HEK293T (cell line): ENCODE measurements at regions not wholly inside any gene's neighbourhood (a gene's known extent, or its start where the extent isn't known, plus 50 kb on each side); places are given as distances from the start of the nearest gene placed in this dataset.

Experiments used
- CTCF ChIA-PET: fragments of 350-600 bp; formaldehyde crosslinking; extraction: SDS; loops from one replicate; lab custom pipeline; 2021; ENCODE audit warnings: antibody characterized with exemption, inconsistent platforms; lab: Yijun Ruan, JAX
- POLR2A ChIA-PET: fragments of 350-600 bp; formaldehyde crosslinking; extraction: SDS; loops from one replicate; lab custom pipeline; 2020; ENCODE audit warnings: antibody characterized with exemption, inconsistent platforms; lab: Yijun Ruan, JAX
- DNase-seq: peaks from one replicate; pipeline ENCODE4 v3.0.0; 2012; ENCODE audit warnings: mixed read lengths; ENCODE audit errors: extremely low spot score
- ARNT ChIP-seq: fragments of 450-650 bp; IDR thresholded peaks from 2 replicates; pipeline ENCODE4 v1.6.1; 2017; ENCODE audit warnings: mild to moderate bottlenecking
- BHLHE40 ChIP-seq: fragments of 450-650 bp; IDR thresholded peaks from 2 replicates; pipeline ENCODE4 v1.6.1; 2016; ENCODE audit warnings: mild to moderate bottlenecking, moderate library complexity, borderline replicate concordance
- CTBP1 ChIP-seq: fragments of 450-650 bp; IDR thresholded peaks from 2 replicates; pipeline ENCODE4 v1.6.1; 2016; ENCODE audit warnings: borderline replicate concordance
- ELF4 ChIP-seq: fragments of 450-650 bp; IDR thresholded peaks from 2 replicates; pipeline ENCODE4 v1.6.1; 2017; ENCODE audit warnings: antibody characterized with exemption
- FOXA1 ChIP-seq: fragments of 450-650 bp; IDR thresholded peaks from 2 replicates; pipeline ENCODE4 v1.6.1; 2016; ENCODE audit warnings: mild to moderate bottlenecking
- FOXK2 ChIP-seq: fragments of 450-650 bp; IDR thresholded peaks from 2 replicates; pipeline ENCODE4 v1.6.1; 2016; ENCODE audit warnings: mild to moderate bottlenecking
- FOXM1 ChIP-seq: fragments of 450-650 bp; IDR thresholded peaks from 2 replicates; pipeline ENCODE4 v1.6.1; 2017; ENCODE audit warnings: mild to moderate bottlenecking, borderline replicate concordance
- HDGF ChIP-seq: fragments of 450-650 bp; IDR thresholded peaks from 2 replicates; pipeline ENCODE4 v1.6.1; 2017; ENCODE audit warnings: antibody characterized with exemption, borderline replicate concordance
- L3MBTL2 ChIP-seq: fragments of 450-650 bp; conservative IDR thresholded peaks from 2 replicates; pipeline ENCODE4 v1.6.1; 2016; ENCODE audit warnings: mild to moderate bottlenecking
- LEF1 ChIP-seq: fragments of 450-650 bp; IDR thresholded peaks from 2 replicates; pipeline ENCODE4 v1.6.1; 2017; ENCODE audit warnings: mild to moderate bottlenecking, borderline replicate concordance
- NFRKB ChIP-seq: fragments of 450-650 bp; IDR thresholded peaks from 2 replicates; pipeline ENCODE4 v1.6.1; 2016; ENCODE audit warnings: mild to moderate bottlenecking, moderate library complexity
- SP1 ChIP-seq: fragments of 450-650 bp; IDR thresholded peaks from 2 replicates; pipeline ENCODE4 v1.6.1; 2017
- SUZ12 ChIP-seq: fragments of 450-650 bp; IDR thresholded peaks from 2 replicates; pipeline ENCODE4 v1.6.1; 2016; ENCODE audit warnings: mild to moderate bottlenecking
- TARDBP ChIP-seq: fragments of 450-650 bp; IDR thresholded peaks from 2 replicates; pipeline ENCODE4 v1.6.1; 2016
- ZNF384 ChIP-seq: fragments of 450-650 bp; IDR thresholded peaks from 2 replicates; pipeline ENCODE4 v1.6.1; 2016
- TF ChIP-seq, protein P1 (sequence below): fragments of 450-650 bp; IDR thresholded peaks from 2 replicates; pipeline ENCODE4 v1.6.1; 2016

DNA sequence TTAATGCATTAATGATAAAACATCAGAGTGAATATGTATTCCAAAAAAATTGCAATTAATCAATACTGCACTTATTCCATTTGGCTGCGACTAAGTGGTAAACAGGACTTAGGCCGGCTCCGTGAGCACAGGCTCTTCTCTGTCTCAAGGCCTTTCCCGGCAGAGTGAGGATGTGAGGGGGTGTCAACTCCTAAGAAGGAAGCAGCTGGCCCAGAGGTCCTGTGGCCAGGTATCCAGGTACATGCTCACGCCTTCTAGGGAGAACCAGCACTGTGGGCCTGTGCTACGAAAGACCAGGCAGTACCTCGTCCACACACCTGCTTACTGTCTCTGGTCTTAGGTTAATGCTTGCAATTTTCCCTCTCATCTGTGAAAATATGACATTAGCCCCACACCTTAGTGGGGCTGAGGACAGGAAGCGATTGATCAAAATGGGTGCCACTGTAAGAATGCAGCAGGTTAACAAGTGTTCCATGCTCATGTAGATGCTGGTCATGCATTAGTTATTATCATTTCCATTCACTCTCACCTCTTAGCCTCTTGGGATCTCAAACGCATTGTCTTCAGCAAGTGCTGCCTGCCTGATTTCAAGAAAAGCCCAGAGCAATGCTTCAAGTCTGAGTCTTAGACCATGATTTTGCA, 175.3 kb downstream of the ABHD5 start:
- no peak for TF ChIP-seq ZNF384
- no peak for TF ChIP-seq LEF1
- no peak for TF ChIP-seq NFRKB
- TF ChIP-seq, protein P1, sequence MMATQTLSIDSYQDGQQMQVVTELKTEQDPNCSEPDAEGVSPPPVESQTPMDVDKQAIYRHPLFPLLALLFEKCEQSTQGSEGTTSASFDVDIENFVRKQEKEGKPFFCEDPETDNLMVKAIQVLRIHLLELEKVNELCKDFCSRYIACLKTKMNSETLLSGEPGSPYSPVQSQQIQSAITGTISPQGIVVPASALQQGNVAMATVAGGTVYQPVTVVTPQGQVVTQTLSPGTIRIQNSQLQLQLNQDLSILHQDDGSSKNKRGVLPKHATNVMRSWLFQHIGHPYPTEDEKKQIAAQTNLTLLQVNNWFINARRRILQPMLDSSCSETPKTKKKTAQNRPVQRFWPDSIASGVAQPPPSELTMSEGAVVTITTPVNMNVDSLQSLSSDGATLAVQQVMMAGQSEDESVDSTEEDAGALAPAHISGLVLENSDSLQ = no peak
- TF ChIP-seq CTBP1 = no peak
- TF ChIP-seq ARNT = no peak
- no peak for TF ChIP-seq TARDBP
- TF ChIP-seq FOXK2 = no peak
- POLR2A ChIA-PET = no interaction called here
- CTCF ChIA-PET = no interaction called here
- DNase-seq = no peak

DNA sequence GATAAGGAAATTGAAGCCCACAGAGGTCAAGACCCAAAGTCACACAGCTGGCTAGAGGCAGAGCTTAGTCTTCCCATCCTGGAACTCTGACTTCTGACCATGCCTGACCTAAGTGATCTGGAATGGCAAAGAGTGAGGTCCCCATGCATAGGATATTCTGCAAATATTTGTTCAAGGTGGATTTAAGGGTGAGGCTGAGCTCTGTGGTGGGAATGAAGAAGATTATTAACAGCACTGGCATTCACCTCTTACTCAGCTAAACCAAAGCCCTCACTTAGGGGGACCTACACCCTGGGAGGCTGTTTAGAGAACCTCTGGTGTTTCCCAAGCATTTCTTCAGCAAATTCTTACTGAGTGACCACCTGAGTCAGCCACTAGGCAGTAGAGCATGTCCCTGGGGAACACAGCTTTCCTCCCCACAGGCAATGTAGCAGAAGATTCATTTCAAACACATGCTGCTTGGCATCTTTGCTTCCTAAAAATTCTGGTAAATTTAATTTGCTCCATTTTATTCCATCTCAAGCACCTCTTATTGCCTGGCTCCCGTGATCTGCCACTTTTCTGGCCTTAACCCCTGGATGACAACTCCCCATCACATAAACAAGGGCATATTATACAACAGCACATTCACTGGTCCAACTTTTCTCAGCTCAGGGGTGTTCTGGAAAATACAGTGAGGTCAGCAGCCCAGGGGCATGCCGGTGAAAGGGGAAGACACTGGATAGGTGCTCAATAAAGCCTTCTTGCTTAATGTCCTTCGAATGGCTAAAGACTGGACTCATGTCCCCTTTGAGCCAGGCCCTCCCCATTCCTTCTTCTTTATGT, 176.0 kb downstream of the ABHD5 start:
- TF ChIP-seq L3MBTL2 = no peak
- TF ChIP-seq SP1 = no peak
- no peak for TF ChIP-seq ZNF384
- TF ChIP-seq FOXM1 = no peak
- TF ChIP-seq ARNT = no peak
- no peak for TF ChIP-seq FOXA1
- TF ChIP-seq HDGF = no peak
- TF ChIP-seq CTBP1 = no peak
- TF ChIP-seq LEF1 = no peak
- no peak for TF ChIP-seq SUZ12
- no peak for DNase-seq
- ChIA-PET POLR2A (no interaction called here), CTCF (interaction anchor here (0.8 kb wide), 1 partner anchor 11 kb away, joined by 3 read pairs; no protein-coding TSS in a partner anchor)

DNA sequence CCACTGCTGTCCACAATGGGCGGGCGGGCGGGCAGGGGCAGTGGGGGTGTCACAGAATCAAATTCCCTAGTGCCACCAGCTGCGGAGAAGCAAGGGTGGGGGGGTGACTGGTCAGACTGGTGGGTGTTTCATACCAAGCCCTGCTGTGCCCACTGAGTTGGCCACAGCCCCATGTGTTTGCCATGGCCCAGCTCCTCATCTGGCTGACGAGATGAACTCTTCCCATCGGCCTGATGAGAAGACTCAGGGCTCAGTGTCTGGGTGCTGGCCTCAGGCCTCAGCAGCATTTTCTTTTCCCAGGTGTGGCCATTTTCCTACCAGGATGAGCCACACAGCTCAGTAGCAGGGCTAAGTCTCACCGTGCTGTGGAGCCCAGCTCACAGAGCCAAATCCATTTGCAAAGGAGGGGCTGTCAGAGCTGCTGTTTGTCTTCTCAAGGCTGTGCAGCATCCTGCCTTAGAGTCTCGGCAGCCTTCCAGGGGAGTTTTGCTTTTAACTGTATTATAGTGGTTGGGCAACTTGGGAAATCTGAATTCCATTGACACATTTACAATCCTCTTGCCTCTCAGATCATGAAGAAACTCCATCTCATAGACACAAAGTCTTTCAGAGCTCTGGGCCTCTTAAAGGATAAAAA, 176.8 kb downstream of the ABHD5 start:
- no peak for DNase-seq
- CTCF ChIA-PET = interaction anchor here (1.3 kb wide), 1 partner anchor 12 kb away, joined by 4 read pairs; no protein-coding TSS in a partner anchor
- TF ChIP-seq FOXA1 (no peak), NFRKB (no peak), ELF4 (no peak)
- POLR2A ChIA-PET = no interaction called here

DNA sequence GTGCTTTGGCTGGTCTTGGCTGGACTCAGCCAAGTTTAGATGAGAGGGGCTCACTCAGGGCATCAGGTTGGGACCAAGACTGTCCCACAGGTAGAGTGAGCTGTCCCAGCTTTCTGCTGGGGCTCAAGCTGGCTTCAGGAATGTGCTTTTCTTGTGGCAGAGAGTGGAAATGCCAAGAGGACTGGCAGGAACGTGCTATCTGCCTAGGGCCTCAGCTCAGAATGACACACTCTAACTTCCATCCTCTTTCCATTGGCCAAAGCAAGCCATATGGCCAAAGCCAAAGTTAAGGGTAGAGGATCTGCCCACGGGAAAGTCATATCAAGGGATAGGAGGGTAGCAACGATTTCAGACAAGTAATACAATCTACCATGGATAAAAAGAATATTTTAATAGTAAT, 178.8 kb downstream of the ABHD5 start:
- POLR2A ChIA-PET = no interaction called here
- TF ChIP-seq FOXK2 = no peak
- no peak for TF ChIP-seq SUZ12
- no peak for TF ChIP-seq FOXM1
- no peak for TF ChIP-seq TARDBP
- no peak for TF ChIP-seq L3MBTL2
- no peak for TF ChIP-seq LEF1
- no peak for TF ChIP-seq HDGF
- no peak for TF ChIP-seq ARNT
- no peak for TF ChIP-seq SP1
- TF ChIP-seq, protein P1 = no peak
- TF ChIP-seq BHLHE40 = no peak
- no peak for TF ChIP-seq ELF4
- TF ChIP-seq NFRKB = no peak
- no peak for TF ChIP-seq FOXA1
- CTCF ChIA-PET = no interaction called here
- DNase-seq = no peak

DNA sequence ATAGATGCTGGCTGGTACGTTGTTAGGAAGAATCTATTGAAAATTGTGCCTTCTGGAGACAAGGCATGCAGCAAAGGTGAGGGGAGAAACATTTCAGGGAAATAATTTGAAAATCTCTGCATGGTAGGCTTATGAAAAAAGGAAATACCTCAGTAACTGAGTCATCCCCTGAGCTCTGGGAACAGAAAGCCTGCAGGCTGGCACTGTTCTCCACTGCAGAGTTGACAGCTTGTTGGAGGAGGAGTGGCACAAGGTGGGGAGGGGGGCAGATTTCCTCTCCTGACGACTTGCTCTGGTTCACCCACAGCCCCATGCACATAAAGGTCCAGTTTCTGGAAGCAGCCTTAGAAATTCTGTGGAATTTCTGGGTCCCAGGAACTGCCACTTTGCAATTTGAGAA, 179.4 kb downstream of the ABHD5 start:
- CTCF ChIA-PET = no interaction called here
- POLR2A ChIA-PET = no interaction called here
- TF ChIP-seq CTBP1 = no peak
- TF ChIP-seq NFRKB = no peak
- no peak for TF ChIP-seq SUZ12
- no peak for TF ChIP-seq L3MBTL2
- no peak for TF ChIP-seq FOXK2
- no peak for TF ChIP-seq ZNF384
- no peak for TF ChIP-seq ELF4
- TF ChIP-seq FOXM1 = no peak
- TF ChIP-seq ARNT = no peak
- TF ChIP-seq, protein P1 = no peak
- TF ChIP-seq LEF1 = no peak
- no peak for TF ChIP-seq BHLHE40
- no peak for TF ChIP-seq HDGF
- TF ChIP-seq FOXA1 = no peak
- TF ChIP-seq TARDBP = no peak
- TF ChIP-seq SP1 = no peak
- no peak for DNase-seq

DNA sequence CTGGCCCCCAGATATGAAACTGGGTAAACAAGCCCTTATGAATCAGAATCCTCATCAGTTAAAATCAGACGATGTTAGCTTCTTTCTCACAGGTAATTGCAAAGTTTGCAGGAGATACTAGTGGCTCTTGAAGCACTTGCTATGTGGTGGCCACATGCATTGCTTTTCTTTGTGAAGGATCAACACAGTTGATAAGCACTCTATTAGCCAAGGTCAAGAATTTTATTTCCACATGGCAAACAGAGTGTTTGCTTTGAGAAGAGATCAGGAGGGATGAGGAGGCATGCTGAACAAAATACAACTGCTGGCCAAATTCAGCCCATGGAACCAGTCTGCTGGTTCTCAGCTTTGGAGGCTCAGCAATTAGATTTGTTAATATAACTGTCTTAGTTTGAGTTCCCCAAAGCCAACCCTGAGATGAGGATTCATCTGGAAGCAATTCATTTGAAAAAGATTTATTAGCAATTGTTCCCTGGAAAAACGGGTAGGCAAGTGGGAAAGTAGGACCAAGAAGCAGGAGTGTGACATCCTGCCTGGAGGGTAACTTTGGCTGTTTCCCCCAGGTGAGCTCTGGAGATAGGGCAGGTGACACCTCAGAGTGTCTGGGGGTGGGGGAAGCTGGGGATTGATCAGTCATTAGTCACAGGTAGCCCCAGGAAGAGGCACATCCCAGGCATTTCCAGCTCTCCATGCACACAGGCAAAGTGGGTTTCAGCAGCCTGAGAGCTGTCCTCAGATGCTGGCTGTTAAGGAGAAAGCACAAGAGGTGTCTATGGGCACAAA, 180.3 kb downstream of the ABHD5 start:
- no peak for TF ChIP-seq BHLHE40
- TF ChIP-seq FOXM1 = no peak
- TF ChIP-seq ARNT = no peak
- no peak for TF ChIP-seq FOXA1
- no peak for TF ChIP-seq SUZ12
- TF ChIP-seq TARDBP = no peak
- no peak for TF ChIP-seq CTBP1
- no peak for TF ChIP-seq LEF1
- ChIA-PET POLR2A (no interaction called here), CTCF (no interaction called here)
- DNase-seq = no peak
